ENCODE measurements at regions not wholly inside any gene's neighbourhood (a gene's known extent, or its start where the extent isn't known, plus 50 kb on each side); places are given as distances from the start of the nearest gene placed in this dataset.

GRCh38 chr11:114883472-114883871 is 205.1 kb downstream of the NXPE2 start:
- ATAC-seq (no peak), DNase-seq (no peak)
- Histone ChIP-seq H4K20me1 (ENCODE audit: low read length) (no peaks in the 10 kb centered on the region), H3K79me2 (ENCODE audit: low read length) (no peaks in the 10 kb centered on the region), H3K27me3 (ENCODE audit: low read length) (no peaks in the 10 kb centered on the region), H3K4me1 (ENCODE audit: insufficient read depth, low read length) (no peaks in the 10 kb centered on the region), H2AFZ (ENCODE audit: low read length) (no peak overlapping the region), H3K9ac (ENCODE audit: low read length) (no peak overlapping the region), H3K4me3 (ENCODE audit: low read length) (no peak overlapping the region), H3K36me3 (ENCODE audit: low read depth, low read length) (no peaks in the 10 kb centered on the region), H3F3A (ENCODE audit: low read length, unreplicated experiment) (no peaks in the 10 kb centered on the region), H3K9me3 (ENCODE audit: low read length) (0 out of 2 replicates have a peak, but pooled peaks cover 6% of the 10 kb centered on the region), H3K4me2 (ENCODE audit: low read length) (no peak overlapping the region), H3K27ac (ENCODE audit: low read length) (no peak overlapping the region), H3K9me2 (replicated peaks; ENCODE audit: low read length) (no peaks in the 10 kb centered on the region)
- intact Hi-C loops (cut with micrococcal nuclease): no loop called here
- POLR2A ChIA-PET (ENCODE audit: unreplicated experiment): no interaction called here
- CTCF ChIA-PET: no interaction called here
- no peak for TF ChIP-seq EZH2phosphoT487 (IDR thresholded peaks at IDR 0.05; ENCODE audit: borderline replicate concordance, low read length)
- no peak for TF ChIP-seq CTCF (conservative IDR thresholded peaks at IDR 0.05; ENCODE audit: low read depth, low read length)
- no peak for TF ChIP-seq EZH2 (IDR thresholded peaks at IDR 0.05; ENCODE audit: low read length, unreplicated experiment)
- no TSS peak for BruUV-seq (replicated peaks)

- Histone ChIP-seq H3K79me2 (ENCODE audit: low read length) (no peaks in the 10 kb centered on the region), H3K27me3 (ENCODE audit: low read length) (no peaks in the 10 kb centered on the region), H3K9me2 (replicated peaks; ENCODE audit: low read length) (no peaks in the 10 kb centered on the region), H3K4me3 (ENCODE audit: low read length) (no peak overlapping the region), H3K9ac (ENCODE audit: low read length) (no peak overlapping the region), H4K20me1 (ENCODE audit: low read length) (no peaks in the 10 kb centered on the region), H3K4me2 (ENCODE audit: low read length) (no peak overlapping the region), H3K4me1 (ENCODE audit: insufficient read depth, low read length) (no peaks in the 10 kb centered on the region), H2AFZ (ENCODE audit: low read length) (no peak overlapping the region), H3K9me3 (ENCODE audit: low read length) (0 out of 2 replicates have a peak, but pooled peaks cover 14% of the 10 kb centered on the region), H3K36me3 (ENCODE audit: low read depth, low read length) (no peaks in the 10 kb centered on the region), H3K27ac (ENCODE audit: low read length) (no peak overlapping the region), H3F3A (ENCODE audit: low read length, unreplicated experiment) (no peaks in the 10 kb centered on the region)
- CTCF ChIA-PET: no interaction called here
- intact Hi-C loops (cut with micrococcal nuclease): no loop called here
- no TSS peak for BruUV-seq (replicated peaks)
- no peak for TF ChIP-seq CTCF (conservative IDR thresholded peaks at IDR 0.05; ENCODE audit: low read depth, low read length)
- TF ChIP-seq EZH2phosphoT487 (IDR thresholded peaks at IDR 0.05; ENCODE audit: borderline replicate concordance, low read length): no peak
- TF ChIP-seq EZH2 (IDR thresholded peaks at IDR 0.05; ENCODE audit: low read length, unreplicated experiment): no peak
- ATAC-seq: no peak
- no peak for DNase-seq
- POLR2A ChIA-PET (ENCODE audit: unreplicated experiment): interaction anchor here (0.5 kb wide), 1 partner anchor 622 kb away, joined by 3 read pairs; no protein-coding TSS in a partner anchor
Measured at GRCh38 chr11:114886644-114887265, 208.4 kb downstream of the NXPE2 start.

GRCh38 chr11:114889594-114890011 is 211.3 kb downstream of the NXPE2 start:
- H3K79me2 ChIP-seq (ENCODE audit: low read length): no peaks in the 10 kb centered on the region
- H4K20me1 ChIP-seq (ENCODE audit: low read length): no peaks in the 10 kb centered on the region
- no peak overlapping the region for H3K4me2 ChIP-seq (ENCODE audit: low read length)
- no peaks in the 10 kb centered on the region for H3K9me2 ChIP-seq (replicated peaks; ENCODE audit: low read length)
- H3K27ac ChIP-seq (ENCODE audit: low read length): no peak overlapping the region
- intact Hi-C loops (cut with micrococcal nuclease): no loop called here
- no TSS peak for BruUV-seq (replicated peaks)
- DNase-seq (no peak), ATAC-seq (no peak)
- H3K9me3 ChIP-seq (ENCODE audit: low read length): 0 out of 2 replicates have a peak, but pooled peaks cover 21% of the 10 kb centered on the region
- H3K27me3 ChIP-seq (ENCODE audit: low read length): no peaks in the 10 kb centered on the region
- H3K4me1 ChIP-seq (ENCODE audit: insufficient read depth, low read length): no peaks in the 10 kb centered on the region
- TF ChIP-seq EZH2 (IDR thresholded peaks at IDR 0.05; ENCODE audit: low read length, unreplicated experiment) (no peak), CTCF (conservative IDR thresholded peaks at IDR 0.05; ENCODE audit: low read depth, low read length) (no peak), EZH2phosphoT487 (IDR thresholded peaks at IDR 0.05; ENCODE audit: borderline replicate concordance, low read length) (no peak)
- no peaks in the 10 kb centered on the region for H3F3A ChIP-seq (ENCODE audit: low read length, unreplicated experiment)
- ChIA-PET CTCF (no interaction called here), POLR2A (ENCODE audit: unreplicated experiment) (no interaction called here)
- H2AFZ ChIP-seq (ENCODE audit: low read length): no peak overlapping the region
- H3K36me3 ChIP-seq (ENCODE audit: low read depth, low read length): no peaks in the 10 kb centered on the region
- no peak overlapping the region for H3K4me3 ChIP-seq (ENCODE audit: low read length)
- no peak overlapping the region for H3K9ac ChIP-seq (ENCODE audit: low read length)

Measured in PC-3 (cell line).